Osteocyte (in vitro differentiated cells): ENCODE measurements at regions not wholly inside any gene's neighbourhood (a gene's known extent, or its start where the extent isn't known, plus 50 kb on each side); places are given as distances from the start of the nearest gene placed in this dataset.
A peak's percentile ranks its signal among the peaks of the same experiment; 100 is the strongest.

Experiments
- DNase-seq: peaks from one replicate; pipeline ENCODE4 v3.0.0; 2021; ENCODE audit warnings: mixed read lengths; ENCODE audit not compliant: unreplicated experiment; ENCODE audit errors: extremely low spot score
- H3K27ac Mint-ChIP-seq: one replicate; pipeline ENCODE4 v1.8.0; 2021; ENCODE audit warnings: mild to moderate bottlenecking, mixed read lengths; ENCODE audit not compliant: unreplicated experiment
- H3K27me3 Mint-ChIP-seq: one replicate; pipeline ENCODE4 v1.8.0; 2021; ENCODE audit warnings: mixed read lengths; ENCODE audit not compliant: unreplicated experiment
- H3K36me3 Mint-ChIP-seq: one replicate; pipeline ENCODE4 v1.8.0; 2021; ENCODE audit warnings: mixed read lengths; ENCODE audit not compliant: unreplicated experiment
- H3K4me1 Mint-ChIP-seq: one replicate; pipeline ENCODE4 v1.8.0; 2021; ENCODE audit warnings: mixed read lengths; ENCODE audit not compliant: unreplicated experiment
- H3K4me3 Mint-ChIP-seq: one replicate; pipeline ENCODE4 v1.8.0; 2021; ENCODE audit warnings: mild to moderate bottlenecking, moderate library complexity, mixed read lengths; ENCODE audit not compliant: unreplicated experiment
- H3K9me3 Mint-ChIP-seq: one replicate; pipeline ENCODE4 v1.8.0; 2021; ENCODE audit warnings: mixed read lengths; ENCODE audit not compliant: unreplicated experiment
- TF ChIP-seq, protein P1 (sequence below): fragments of 200-600 bp; sonication (generic); IDR thresholded peaks from 2 replicates; pipeline ENCODE4 v1.5.0; 2021; ENCODE audit warnings: antibody characterized with exemption, mild to moderate bottlenecking, moderate library complexity

DNA sequence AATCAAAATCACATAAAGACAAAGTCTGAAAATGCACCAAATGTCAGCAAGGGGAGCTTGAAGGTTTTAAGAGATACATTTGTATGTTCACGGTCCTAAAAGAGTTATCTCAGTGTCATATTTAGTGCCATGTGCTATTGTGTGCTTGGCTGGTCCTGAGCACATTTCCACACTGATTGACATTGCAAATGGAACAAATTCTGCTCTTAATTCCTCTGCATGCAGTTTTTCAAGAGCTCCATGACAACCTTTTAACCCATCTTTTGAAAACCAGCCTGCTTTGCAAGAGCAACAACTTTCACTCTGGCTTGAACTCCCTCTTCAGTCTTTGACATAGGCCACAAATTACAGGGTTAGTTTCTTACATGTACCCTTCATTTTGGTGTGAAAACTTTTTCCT is 175.4 kb upstream of the ACTBL2 start:
- Mint-ChIP-seq H3K27ac (no peak overlapping the region), H3K9me3 (peaks cover 6% of the 10 kb centered on the region), H3K36me3 (no peaks in the 10 kb centered on the region), H3K4me1 (no peaks in the 10 kb centered on the region), H3K4me3 (no peak overlapping the region), H3K27me3 (no peaks in the 10 kb centered on the region)
- no peak for DNase-seq
- TF ChIP-seq, protein P1, sequence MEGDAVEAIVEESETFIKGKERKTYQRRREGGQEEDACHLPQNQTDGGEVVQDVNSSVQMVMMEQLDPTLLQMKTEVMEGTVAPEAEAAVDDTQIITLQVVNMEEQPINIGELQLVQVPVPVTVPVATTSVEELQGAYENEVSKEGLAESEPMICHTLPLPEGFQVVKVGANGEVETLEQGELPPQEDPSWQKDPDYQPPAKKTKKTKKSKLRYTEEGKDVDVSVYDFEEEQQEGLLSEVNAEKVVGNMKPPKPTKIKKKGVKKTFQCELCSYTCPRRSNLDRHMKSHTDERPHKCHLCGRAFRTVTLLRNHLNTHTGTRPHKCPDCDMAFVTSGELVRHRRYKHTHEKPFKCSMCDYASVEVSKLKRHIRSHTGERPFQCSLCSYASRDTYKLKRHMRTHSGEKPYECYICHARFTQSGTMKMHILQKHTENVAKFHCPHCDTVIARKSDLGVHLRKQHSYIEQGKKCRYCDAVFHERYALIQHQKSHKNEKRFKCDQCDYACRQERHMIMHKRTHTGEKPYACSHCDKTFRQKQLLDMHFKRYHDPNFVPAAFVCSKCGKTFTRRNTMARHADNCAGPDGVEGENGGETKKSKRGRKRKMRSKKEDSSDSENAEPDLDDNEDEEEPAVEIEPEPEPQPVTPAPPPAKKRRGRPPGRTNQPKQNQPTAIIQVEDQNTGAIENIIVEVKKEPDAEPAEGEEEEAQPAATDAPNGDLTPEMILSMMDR, result no peak

DNA sequence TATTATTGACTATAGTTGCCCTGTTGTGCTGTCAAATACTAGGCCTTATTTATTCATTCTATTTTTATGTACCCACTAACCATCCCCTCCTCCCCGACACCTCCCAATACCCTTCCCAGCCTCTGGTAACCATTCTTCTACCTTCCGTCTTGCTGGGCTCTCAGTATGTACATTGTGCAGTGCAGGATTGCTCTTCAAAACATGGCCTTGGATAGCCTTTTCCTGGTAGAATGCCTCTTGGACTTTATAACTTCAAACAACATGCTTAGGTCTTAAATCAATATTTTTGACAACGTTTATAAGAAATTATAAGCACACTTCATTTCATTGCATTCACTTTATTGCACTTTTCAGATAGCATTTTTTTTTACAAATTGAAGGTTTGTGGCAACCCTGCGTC is 172.6 kb upstream of the ACTBL2 start:
- TF ChIP-seq, protein P1, result no peak
- Mint-ChIP-seq H3K4me1 (no peaks in the 10 kb centered on the region), H3K36me3 (no peaks in the 10 kb centered on the region), H3K27me3 (no peaks in the 10 kb centered on the region), H3K9me3 (peaks cover 7% of the 10 kb centered on the region), H3K27ac (no peak overlapping the region), H3K4me3 (no peak overlapping the region)
- DNase-seq, result no peak

DNA sequence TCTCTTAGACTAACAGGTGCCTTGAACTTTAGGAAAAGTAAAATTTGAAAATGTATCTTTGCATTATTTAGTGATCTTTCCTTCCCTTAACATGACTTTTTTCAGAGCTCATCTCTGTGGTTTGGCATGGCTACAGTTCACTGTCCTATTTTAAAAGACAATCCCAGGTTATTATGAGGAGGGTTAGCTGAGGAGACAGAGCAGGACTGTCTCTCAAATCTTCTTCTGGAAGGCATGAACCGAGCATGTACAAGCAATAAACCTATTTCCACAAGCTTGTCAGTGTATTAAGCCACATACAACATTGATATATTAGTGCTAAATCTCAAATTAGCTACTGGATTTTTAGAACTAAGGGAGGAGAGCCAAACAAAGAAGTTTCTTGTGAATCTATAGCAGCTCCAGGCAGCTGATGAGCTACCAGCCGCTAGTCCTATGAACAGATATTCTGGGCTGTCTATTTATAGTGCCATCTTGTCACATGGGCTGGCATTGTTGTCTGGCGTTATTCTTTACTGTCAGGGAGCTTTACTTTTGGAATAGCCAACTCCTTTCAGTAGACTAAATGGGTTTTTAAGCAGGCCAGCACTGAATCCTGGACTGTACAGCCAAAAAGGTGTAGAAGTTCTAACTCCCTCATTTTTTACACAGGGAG is 171.2 kb upstream of the ACTBL2 start:
- H3K4me3 Mint-ChIP-seq, result no peak overlapping the region
- H3K4me1 Mint-ChIP-seq, result no peaks in the 10 kb centered on the region
- TF ChIP-seq, protein P1, result no peak
- no peak overlapping the region for H3K27ac Mint-ChIP-seq
- H3K36me3 Mint-ChIP-seq, result no peaks in the 10 kb centered on the region
- no peak for DNase-seq
- no peaks in the 10 kb centered on the region for H3K27me3 Mint-ChIP-seq
- H3K9me3 Mint-ChIP-seq, result peaks cover 16% of the 10 kb centered on the region

DNA sequence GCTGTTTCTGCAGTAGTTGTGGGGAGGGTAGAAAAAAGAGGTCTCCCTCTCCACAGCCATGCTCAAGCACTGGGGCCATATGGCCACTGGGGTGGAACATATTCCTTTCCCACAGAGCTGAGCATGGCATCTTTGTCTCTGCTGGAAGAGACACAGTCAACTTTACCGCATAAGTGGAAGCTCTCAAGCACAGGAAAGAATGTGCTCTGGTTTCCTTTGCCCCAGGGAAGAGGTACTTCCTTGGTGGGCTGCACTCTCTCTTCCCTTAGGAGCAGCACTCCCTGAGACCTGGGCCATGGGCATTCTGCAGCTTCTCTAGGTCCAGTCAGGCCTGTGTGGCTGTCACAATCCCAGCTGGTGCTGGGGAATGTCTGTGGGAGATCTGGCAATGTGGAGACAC is 168.5 kb upstream of the ACTBL2 start:
- no peaks in the 10 kb centered on the region for H3K4me1 Mint-ChIP-seq
- no peak for DNase-seq
- no peak overlapping the region for H3K27ac Mint-ChIP-seq
- no peaks in the 10 kb centered on the region for H3K27me3 Mint-ChIP-seq
- H3K9me3 Mint-ChIP-seq, result peaks cover 24% of the 10 kb centered on the region
- TF ChIP-seq, protein P1, result no peak
- H3K4me3 Mint-ChIP-seq, result no peak overlapping the region
- H3K36me3 Mint-ChIP-seq, result no peaks in the 10 kb centered on the region

DNA sequence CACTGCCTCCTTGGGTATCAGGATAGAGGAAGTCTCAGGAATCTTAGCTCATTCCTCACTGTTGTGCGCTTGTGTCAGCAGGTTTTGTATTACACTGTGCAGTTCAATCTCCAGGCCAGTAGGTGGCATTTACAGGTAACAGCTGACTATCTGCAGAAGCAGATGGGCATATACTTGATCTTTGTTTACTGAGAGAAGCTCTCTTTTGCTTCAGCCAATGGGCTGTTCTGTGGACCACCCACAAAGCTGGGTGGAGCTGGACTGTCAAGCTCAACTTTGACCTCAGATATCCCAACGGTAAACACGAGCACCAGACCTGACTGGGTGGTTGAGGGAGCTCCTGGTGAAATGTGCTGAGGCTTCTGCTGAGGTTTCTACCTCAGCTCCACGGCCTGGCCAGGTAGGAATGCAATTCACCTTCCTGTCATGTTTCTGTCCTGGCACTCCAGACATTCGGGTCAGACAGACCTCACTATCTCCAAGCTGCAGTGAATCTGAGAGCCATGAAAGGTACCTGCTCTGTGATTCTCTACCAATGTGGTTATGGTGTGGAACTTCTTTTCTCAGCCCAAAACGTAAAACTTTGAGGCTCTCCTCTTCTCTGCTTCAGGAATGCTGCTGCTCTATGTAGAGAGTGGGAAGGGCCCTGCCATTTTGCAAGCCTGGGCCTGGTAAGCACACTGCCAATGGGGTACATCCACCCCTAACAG is 167.9 kb upstream of the ACTBL2 start:
- Mint-ChIP-seq H3K4me1 (no peaks in the 10 kb centered on the region), H3K27me3 (no peaks in the 10 kb centered on the region), H3K36me3 (no peaks in the 10 kb centered on the region), H3K9me3 (peaks cover 24% of the 10 kb centered on the region), H3K4me3 (no peak overlapping the region), H3K27ac (no peak overlapping the region)
- DNase-seq, result no peak
- TF ChIP-seq, protein P1, result peak; percentile 61
